HG02884 (cell line): ENCODE measurements at regions not wholly inside any gene's neighbourhood (a gene's known extent, or its start where the extent isn't known, plus 50 kb on each side); places are given as distances from the start of the nearest gene placed in this dataset.
"Not testable (repeated sequence)": the region's sequence is repeated elsewhere in the genome, so short reads cannot be mapped to it uniquely, and the experiment has no call there.

Source experiments
- ATAC-seq: cut with Tn5 transposase; IDR thresholded peaks from one replicate; pipeline ENCODE4 v1.9.1; 2021; ENCODE audit warnings: mild to moderate bottlenecking, moderate library complexity; ENCODE audit not compliant: unreplicated experiment

- no peak for ATAC-seq
Measured at GRCh38 chr2:204395539-204395938, 149.7 kb upstream of the PARD3B start.

- no peak for ATAC-seq
Measured at GRCh38 chr2:204401114-204401513, 144.2 kb upstream of the PARD3B start.

GRCh38 chr2:204407204-204408014 lies 137.9 kb upstream of the PARD3B start:
- no peak for ATAC-seq

- not testable (repeated sequence) for ATAC-seq
Measured at GRCh38 chr2:204412782-204413181, 132.5 kb upstream of the PARD3B start.

- no peak for ATAC-seq
Measured at GRCh38 chr2:204415406-204416181, 129.7 kb upstream of the PARD3B start.

GRCh38 chr2:204416236-204416635 lies 129.0 kb upstream of the PARD3B start:
- ATAC-seq: no peak

- ATAC-seq: no peak
Measured at GRCh38 chr2:204425821-204426220, 119.5 kb upstream of the PARD3B start.

- ATAC-seq: no peak
Measured at GRCh38 chr2:204428675-204429074, 116.6 kb upstream of the PARD3B start.

GRCh38 chr2:204431529-204431928 lies 113.7 kb upstream of the PARD3B start:
- no peak for ATAC-seq

- ATAC-seq: no peak
Measured at GRCh38 chr2:204432196-204432595, 113.1 kb upstream of the PARD3B start.

GRCh38 chr2:204434660-204435462 lies 110.4 kb upstream of the PARD3B start:
- no peak for ATAC-seq

- ATAC-seq: no peak
Measured at GRCh38 chr2:204436230-204436629, 109.0 kb upstream of the PARD3B start.

GRCh38 chr2:204437408-204437807 lies 107.9 kb upstream of the PARD3B start:
- ATAC-seq: no peak

GRCh38 chr2:204437815-204438756 lies 107.2 kb upstream of the PARD3B start:
- ATAC-seq: no peak

GRCh38 chr2:204441316-204441715 lies 104.0 kb upstream of the PARD3B start:
- ATAC-seq: no peak

GRCh38 chr2:204445149-204445548 lies 100.1 kb upstream of the PARD3B start:
- no peak for ATAC-seq

- ATAC-seq: no peak
Measured at GRCh38 chr2:204447722-204448121, 97.6 kb upstream of the PARD3B start.

- no peak for ATAC-seq
Measured at GRCh38 chr2:204449977-204450376, 95.3 kb upstream of the PARD3B start.

- ATAC-seq: no peak
Measured at GRCh38 chr2:204451766-204452165, 93.5 kb upstream of the PARD3B start.

- no peak for ATAC-seq
Measured at GRCh38 chr2:204452464-204453023, 92.7 kb upstream of the PARD3B start.
